Naive thymus-derived CD8-positive, alpha-beta T cell (primary cell): ENCODE measurements at regions not wholly inside any gene's neighbourhood (a gene's known extent, or its start where the extent isn't known, plus 50 kb on each side); places are given as distances from the start of the nearest gene placed in this dataset.

ENCODE experiments used
- ATAC-seq, 2 donors: fragments of 150-1000 bp; cut with Tn5 transposase in 1 of 2; sonication (Bioruptor Pico), chemical (Tn5 transposase) in 1 of 2; 1 replicate in 1 of 2; 2 replicates in 1 of 2; pipeline ENCODE4 v1.10.0; 2021; ENCODE audit warnings: mild to moderate bottlenecking in 2 of 2, moderate library complexity in 2 of 2
- POLR2A ChIA-PET: fragments of 350-600 bp; sonication (Branson Sonifier 250); formaldehyde crosslinking; loops from one replicate; lab custom pipeline; 2021; ENCODE audit warnings: antibody characterized with exemption; lab: Charles Lee
- DNase-seq, 10 donors: peaks; one replicate each; pipeline versions ENCODE4 v3.0.0 to v3.0.0-alpha.2; 2020 to 2022
- H3K27ac Mint-ChIP-seq, 10 donors: one replicate each; pipeline ENCODE4 v1.8.0; 2020 to 2022; ENCODE audit warnings: mild to moderate bottlenecking in 10 of 10, mixed read lengths in 10 of 10, moderate library complexity in 4 of 10, inconsistent platforms in 1 of 10
- H3K27me3 Mint-ChIP-seq, 5 donors: one replicate each; pipeline ENCODE4 v1.8.0; 2021 to 2022; ENCODE audit warnings: mixed read lengths in 5 of 5
- H3K36me3 Mint-ChIP-seq, 3 donors: one replicate each; pipeline ENCODE4 v1.8.0; 2020 to 2022; ENCODE audit warnings: mixed read lengths in 3 of 3, mild to moderate bottlenecking in 2 of 3, inconsistent platforms in 1 of 3
- H3K4me1 Mint-ChIP-seq, 4 donors: one replicate each; pipeline ENCODE4 v1.8.0; 2021 to 2022; ENCODE audit warnings: mixed read lengths in 4 of 4
- H3K4me3 Mint-ChIP-seq, 10 donors: one replicate each; pipeline ENCODE4 v1.8.0; 2020 to 2022; ENCODE audit warnings: mild to moderate bottlenecking in 10 of 10, mixed read lengths in 10 of 10, moderate library complexity in 6 of 10, inconsistent platforms in 1 of 10
- H3K9me3 Mint-ChIP-seq, 9 donors: one replicate each; pipeline ENCODE4 v1.8.0; 2020 to 2022; ENCODE audit warnings: mixed read lengths in 9 of 9, mild to moderate bottlenecking in 3 of 9, inconsistent platforms in 1 of 9, moderate library complexity in 1 of 9

DNA sequence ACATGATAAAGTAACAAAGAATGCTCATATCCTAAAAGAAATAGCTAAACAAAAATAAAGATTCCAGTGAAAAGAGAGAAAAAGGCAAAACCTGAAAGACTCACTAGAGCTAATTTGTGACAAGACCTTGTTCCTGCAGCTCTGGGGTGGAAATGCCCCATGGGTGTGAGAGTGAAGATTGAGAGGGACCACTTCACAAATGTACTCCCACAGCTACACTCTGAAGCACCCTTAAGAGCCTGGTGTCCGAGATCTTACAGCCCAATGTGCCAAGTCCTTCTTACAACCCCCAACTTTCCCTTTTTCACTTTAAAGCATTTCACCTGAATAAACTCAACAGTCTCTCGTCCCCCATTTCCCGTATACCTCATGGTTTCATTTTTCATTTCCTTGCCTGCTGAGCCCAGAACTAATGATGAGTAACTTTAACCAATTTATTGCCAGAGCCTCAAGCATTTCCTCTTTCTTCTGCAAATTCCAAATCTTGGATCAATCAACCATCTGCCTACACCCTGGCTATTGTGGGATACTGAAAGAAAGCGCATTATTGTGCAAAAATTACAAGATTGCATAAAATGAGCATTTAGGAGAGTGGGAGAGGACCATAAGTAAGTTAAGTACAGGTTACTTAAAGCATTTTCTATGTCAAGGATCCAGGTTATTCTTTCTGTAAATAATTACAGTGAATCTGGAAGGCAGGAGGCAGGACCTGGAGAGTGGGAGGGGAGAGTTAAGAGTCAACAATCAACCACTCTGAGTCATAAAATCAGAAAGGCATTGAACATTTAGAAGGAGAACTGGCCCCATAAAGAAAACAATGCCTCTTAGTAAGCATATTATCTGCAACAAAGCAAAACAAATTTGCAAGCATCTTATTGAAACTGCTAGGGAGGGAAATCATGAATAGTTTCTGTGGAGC, 804.4 kb upstream of the CELF4 start:
- DNase-seq: no peak
- ATAC-seq: no peak
- Mint-ChIP-seq H3K27ac (peak overlapping the region in 3 of 10 donors; percentile 3 to 46 (median 27)), H3K4me1 (peaks cover 0 to 7% (median 4%) of the 10 kb centered on the region in 4 donors), H3K9me3 (peaks cover 0 to 3% (median 0%) of the 10 kb centered on the region in 9 donors), H3K4me3 (peak overlapping the region; percentile 1 to 56 (median 31)), H3K27me3 (peaks cover 0 to 8% (median 0%) of the 10 kb centered on the region in 5 donors), H3K36me3 (no peaks in the 10 kb centered on the region)
- POLR2A ChIA-PET: no interaction called here

DNA sequence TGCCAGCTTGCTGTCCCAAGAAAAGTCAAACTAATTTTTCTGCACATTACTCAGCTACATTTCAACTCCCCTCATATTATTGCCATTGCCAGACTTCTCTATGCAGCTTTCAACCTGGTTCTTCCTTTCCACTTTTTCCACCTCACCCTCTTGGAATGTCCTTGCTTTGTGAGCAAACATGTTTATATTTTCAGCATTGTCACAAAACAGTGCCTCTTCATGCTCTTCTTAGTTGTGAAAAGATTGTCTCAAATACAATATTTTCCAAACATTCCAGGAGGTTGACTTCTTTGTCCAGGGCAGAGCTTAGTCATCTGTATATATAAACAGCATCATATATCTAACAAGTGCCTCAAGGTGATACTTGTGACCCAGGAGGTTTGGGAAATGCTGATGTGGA, 803.3 kb upstream of the CELF4 start:
- Mint-ChIP-seq H3K27me3 (peaks cover 0 to 3% (median 0%) of the 10 kb centered on the region in 5 donors), H3K36me3 (no peaks in the 10 kb centered on the region), H3K4me3 (no peak overlapping the region), H3K27ac (no peak overlapping the region), H3K4me1 (peaks cover 0 to 7% (median 4%) of the 10 kb centered on the region in 4 donors), H3K9me3 (peaks cover 0 to 2% (median 0%) of the 10 kb centered on the region in 9 donors)
- no peak for ATAC-seq
- DNase-seq: no peak
- POLR2A ChIA-PET: no interaction called here

DNA sequence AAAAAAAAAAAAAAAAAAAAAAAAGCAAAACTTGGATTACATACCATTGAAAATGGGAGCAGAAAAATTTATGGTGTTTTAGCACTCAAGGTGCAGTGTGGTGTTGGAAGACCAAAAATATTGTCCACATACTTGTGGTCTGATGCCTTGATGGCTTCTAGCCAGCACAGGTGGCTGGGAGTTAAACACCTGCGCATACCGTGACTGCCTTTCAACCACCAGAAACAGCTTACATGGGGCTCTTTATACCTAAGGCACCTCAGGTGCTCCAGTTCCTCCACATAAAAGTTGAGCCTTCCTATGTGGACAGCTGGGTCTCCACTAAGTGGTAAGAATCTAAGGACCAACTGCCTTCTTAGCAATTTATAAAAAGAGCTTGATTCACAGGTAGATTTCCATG, 802.6 kb upstream of the CELF4 start:
- POLR2A ChIA-PET: no interaction called here
- Mint-ChIP-seq H3K27ac (no peak overlapping the region), H3K9me3 (peaks cover 0 to 2% (median 0%) of the 10 kb centered on the region in 9 donors), H3K27me3 (peaks cover 0 to 3% (median 0%) of the 10 kb centered on the region in 5 donors), H3K4me1 (peaks cover 0 to 7% (median 4%) of the 10 kb centered on the region in 4 donors), H3K4me3 (no peak overlapping the region), H3K36me3 (no peaks in the 10 kb centered on the region)
- DNase-seq (no peak), ATAC-seq (no peak)

GRCh38 chr18:38367473-38367872, 801.9 kb upstream of the CELF4 start:
- Mint-ChIP-seq H3K4me3 (no peak overlapping the region), H3K27me3 (peaks cover 0 to 3% (median 0%) of the 10 kb centered on the region in 5 donors), H3K36me3 (no peaks in the 10 kb centered on the region), H3K27ac (no peak overlapping the region), H3K9me3 (peaks cover 0 to 2% (median 0%) of the 10 kb centered on the region in 9 donors), H3K4me1 (peaks cover 0 to 7% (median 4%) of the 10 kb centered on the region in 4 donors)
- DNase-seq (no peak), ATAC-seq (no peak)
- POLR2A ChIA-PET: no interaction called here

GRCh38 chr18:38362286-38362792, 796.7 kb upstream of the CELF4 start:
- POLR2A ChIA-PET: no interaction called here
- ATAC-seq: no peak
- Mint-ChIP-seq H3K27ac (no peak overlapping the region), H3K9me3 (peaks cover 0 to 2% (median 0%) of the 10 kb centered on the region in 9 donors), H3K4me1 (peaks cover 0 to 6% (median 1%) of the 10 kb centered on the region in 4 donors), H3K36me3 (no peaks in the 10 kb centered on the region), H3K27me3 (no peaks in the 10 kb centered on the region), H3K4me3 (no peak overlapping the region)
- DNase-seq: no peak

DNA sequence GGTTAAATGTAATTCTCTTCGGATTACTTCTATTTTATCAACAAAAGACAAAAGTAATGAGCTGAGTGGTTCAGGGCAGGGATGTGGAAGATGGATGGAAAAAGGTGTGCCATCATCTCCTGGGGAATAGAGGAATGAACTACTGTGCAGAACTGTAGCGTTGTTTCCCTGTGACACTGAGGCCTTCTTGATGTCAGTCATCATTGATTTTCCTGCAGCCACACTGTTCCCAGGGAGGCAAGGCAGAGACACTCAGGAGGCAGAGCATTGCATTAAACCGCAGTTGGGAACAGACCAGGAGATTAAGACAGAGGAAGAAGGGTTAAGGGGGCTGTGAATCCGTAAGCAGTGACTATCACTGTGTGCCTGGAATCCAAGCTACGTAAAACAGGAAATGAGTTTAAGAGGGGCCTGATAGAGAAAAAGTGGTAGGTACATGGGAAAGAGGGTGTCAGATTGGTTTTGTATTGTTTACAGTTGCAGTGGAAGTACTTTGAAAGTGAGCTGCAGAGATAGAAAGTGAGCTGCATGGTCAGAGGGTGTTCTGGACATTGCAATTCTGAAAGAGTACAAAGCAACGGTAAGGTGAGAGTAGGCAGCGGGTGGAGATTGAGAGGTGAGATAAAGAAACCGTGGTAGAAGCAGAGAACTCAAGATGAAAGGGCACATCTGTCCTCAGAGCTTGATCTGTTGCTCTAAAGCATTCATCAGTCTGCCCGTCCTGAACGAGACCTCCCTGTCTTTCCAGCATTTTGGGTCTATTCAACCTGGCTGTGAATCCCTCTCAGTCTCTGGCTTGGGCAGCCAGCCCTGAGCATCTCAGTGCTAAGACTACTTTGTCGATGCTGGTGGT, 793.4 kb upstream of the CELF4 start:
- no peaks in the 10 kb centered on the region for H3K9me3 Mint-ChIP-seq
- H3K27ac Mint-ChIP-seq: peak overlapping the region in 1 of 10 donors; percentile 1
- H3K27me3 Mint-ChIP-seq: no peaks in the 10 kb centered on the region
- peaks cover 0 to 6% (median 1%) of the 10 kb centered on the region in 4 donors for H3K4me1 Mint-ChIP-seq
- H3K4me3 Mint-ChIP-seq: no peak overlapping the region
- H3K36me3 Mint-ChIP-seq: no peaks in the 10 kb centered on the region
- peak in 1 of 2 donors; percentile 20 for ATAC-seq
- POLR2A ChIA-PET: no interaction called here
- no peak for DNase-seq

DNA sequence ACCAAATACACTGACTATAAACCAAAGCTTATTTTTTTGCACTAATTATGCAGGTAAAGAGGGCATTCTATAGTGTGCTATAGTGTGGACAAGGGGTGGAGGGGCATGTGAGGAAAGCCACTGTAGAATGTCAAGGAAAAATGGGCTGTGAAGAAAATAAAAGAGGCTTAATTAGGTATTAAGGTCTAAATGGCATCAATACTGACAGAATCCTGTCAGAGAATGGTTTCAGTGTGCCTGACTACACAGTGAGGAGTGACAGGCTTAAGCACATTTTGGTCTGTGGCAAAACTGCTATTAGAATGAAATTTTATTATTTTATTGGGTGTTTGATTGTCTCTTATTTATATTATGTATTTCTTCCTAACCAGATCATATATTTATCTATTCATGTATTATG, 787.6 kb upstream of the CELF4 start:
- POLR2A ChIA-PET: no interaction called here
- H3K36me3 Mint-ChIP-seq: no peaks in the 10 kb centered on the region

GRCh38 chr18:38350141-38350540, 784.5 kb upstream of the CELF4 start:
- H3K4me3 Mint-ChIP-seq: no peak overlapping the region
- H3K27me3 Mint-ChIP-seq: no peaks in the 10 kb centered on the region
- ATAC-seq (no peak), DNase-seq (no peak)
- H3K27ac Mint-ChIP-seq: no peak overlapping the region
- H3K4me1 Mint-ChIP-seq: no peaks in the 10 kb centered on the region
- POLR2A ChIA-PET: no interaction called here
- H3K36me3 Mint-ChIP-seq: no peaks in the 10 kb centered on the region
- peaks cover 0 to 10% (median 0%) of the 10 kb centered on the region in 9 donors for H3K9me3 Mint-ChIP-seq

More for the DNA sequence above, 787.6 kb upstream of the CELF4 start:
- peaks cover 0 to 3% (median 0%) of the 10 kb centered on the region in 9 donors for H3K9me3 Mint-ChIP-seq
- ATAC-seq (no peak), DNase-seq (no peak)
- H3K27me3 Mint-ChIP-seq: no peaks in the 10 kb centered on the region
- no peaks in the 10 kb centered on the region for H3K4me1 Mint-ChIP-seq
- no peak overlapping the region for H3K4me3 Mint-ChIP-seq
- no peak overlapping the region for H3K27ac Mint-ChIP-seq

DNA sequence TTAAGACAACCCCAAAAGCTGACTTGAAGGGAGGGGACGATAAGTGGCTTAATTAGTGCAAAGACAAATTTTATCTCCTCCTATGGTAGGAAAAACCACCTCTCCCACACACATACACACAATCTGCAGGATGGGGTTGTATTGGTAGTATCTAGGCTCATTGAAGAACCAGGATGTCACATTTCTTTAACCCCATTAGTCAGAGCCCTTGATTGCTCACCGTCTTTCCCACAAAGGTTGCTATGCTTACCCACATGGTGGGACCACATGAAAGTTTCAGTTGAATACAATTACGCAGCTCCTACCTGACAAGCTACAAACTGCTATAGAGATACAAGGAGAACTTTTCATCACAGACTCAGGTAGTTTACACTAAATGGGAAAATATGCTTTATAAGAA, 765.0 kb upstream of the CELF4 start:
- H3K9me3 Mint-ChIP-seq: peaks cover 0 to 13% (median 0%) of the 10 kb centered on the region in 9 donors
- no peak for ATAC-seq
- no peaks in the 10 kb centered on the region for H3K36me3 Mint-ChIP-seq
- POLR2A ChIA-PET: no interaction called here
- H3K27ac Mint-ChIP-seq: no peak overlapping the region
- DNase-seq: no peak
- H3K4me1 Mint-ChIP-seq: no peaks in the 10 kb centered on the region
- no peaks in the 10 kb centered on the region for H3K27me3 Mint-ChIP-seq
- H3K4me3 Mint-ChIP-seq: no peak overlapping the region

- Mint-ChIP-seq H3K9me3 (peaks cover 0 to 20% (median 0%) of the 10 kb centered on the region in 9 donors), H3K27me3 (no peaks in the 10 kb centered on the region), H3K4me3 (no peak overlapping the region), H3K4me1 (no peaks in the 10 kb centered on the region), H3K36me3 (no peaks in the 10 kb centered on the region), H3K27ac (no peak overlapping the region)
- no peak for ATAC-seq
- no peak for DNase-seq
- POLR2A ChIA-PET: no interaction called here
Measured at GRCh38 chr18:38329145-38329544, 763.5 kb upstream of the CELF4 start.

- Mint-ChIP-seq H3K36me3 (no peaks in the 10 kb centered on the region), H3K4me1 (no peaks in the 10 kb centered on the region), H3K27me3 (no peaks in the 10 kb centered on the region), H3K9me3 (peaks cover 0 to 11% (median 0%) of the 10 kb centered on the region in 9 donors), H3K4me3 (no peak overlapping the region), H3K27ac (no peak overlapping the region)
- DNase-seq (no peak), ATAC-seq (no peak)
- POLR2A ChIA-PET: no interaction called here
Measured at GRCh38 chr18:38322206-38322605, 756.6 kb upstream of the CELF4 start.

DNA sequence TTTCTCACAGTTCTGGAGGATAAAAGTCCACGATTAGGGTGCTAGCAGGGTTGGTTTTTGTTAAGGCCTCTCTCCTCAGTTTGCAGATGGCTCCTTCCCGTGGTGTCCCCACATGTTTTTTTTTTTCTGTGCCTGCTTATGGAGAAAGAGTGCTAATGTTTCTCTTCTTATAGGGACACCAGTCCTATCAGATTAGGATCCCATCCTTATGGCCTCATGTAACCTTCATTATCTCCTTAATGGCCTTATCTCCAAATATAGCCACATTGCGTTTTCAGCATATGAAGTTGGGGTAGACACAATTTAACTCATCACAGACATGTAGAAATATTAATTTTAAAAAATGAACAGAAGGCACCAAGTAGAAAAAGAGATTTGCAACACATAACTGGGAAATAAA, 755.7 kb upstream of the CELF4 start:
- Mint-ChIP-seq H3K27me3 (no peaks in the 10 kb centered on the region), H3K36me3 (no peaks in the 10 kb centered on the region), H3K4me1 (no peaks in the 10 kb centered on the region), H3K9me3 (peaks cover 0 to 11% (median 0%) of the 10 kb centered on the region in 9 donors), H3K4me3 (no peak overlapping the region), H3K27ac (no peak overlapping the region)
- POLR2A ChIA-PET: no interaction called here
- ATAC-seq (no peak), DNase-seq (no peak)
